ENCODE measurements at regions not wholly inside any gene's neighbourhood (a gene's known extent, or its start where the extent isn't known, plus 50 kb on each side); places are given as distances from the start of the nearest gene placed in this dataset.

- TF ChIP-seq CTCF (IDR thresholded peaks at IDR 0.05 in 4 of 5, conservative IDR thresholded peaks at IDR 0.05 in 1 of 5), result no peak
- TF ChIP-seq POLR2A (IDR thresholded peaks at IDR 0.05), result no peak
Measured at GRCh38 chr2:167504061-167504460, 615.8 kb downstream of the XIRP2 start.

Data from gastrocnemius medialis (tissue), 4 donors.